Tibial artery (tissue), 4 donors: ENCODE measurements at regions not wholly inside any gene's neighbourhood (a gene's known extent, or its start where the extent isn't known, plus 50 kb on each side); places are given as distances from the start of the nearest gene placed in this dataset.

Source experiments
- DNase-seq, 2 donors: peaks; one replicate each; pipeline ENCODE4 v3.0.0-alpha.2; 2019
- H3K27ac ChIP-seq, 2 donors: fragments of 200-600 bp; sonication (generic) in 1 of 2; 1 replicate in 1 of 2; 2 replicates in 1 of 2; pipeline ENCODE4 v1.5.1; 2018 to 2019; ENCODE audit warnings: mild to moderate bottlenecking in 1 of 2
- H3K27me3 ChIP-seq, 2 donors: fragments of 200-600 bp; sonication (generic) in 1 of 2; one replicate each; pipeline versions ENCODE4 v1.5.1 to v1.6.0; 2016 to 2019
- H3K36me3 ChIP-seq, 3 donors: fragments of 200-600 bp; sonication (generic) in 2 of 3; one replicate each; pipeline ENCODE4 v1.5.1; 2016 to 2019; ENCODE audit warnings: mild to moderate bottlenecking in 2 of 3
- H3K4me1 ChIP-seq, 4 donors: fragments of 200-600 bp; sonication (generic) in 2 of 4; 1 replicate in 3 of 4; 2 replicates in 1 of 4; pipeline ENCODE4 v1.5.1; 2016 to 2019
- H3K4me3 ChIP-seq, 2 donors: fragments of 200-600 bp; sonication (generic) in 1 of 2; 1 replicate in 1 of 2; 2 replicates in 1 of 2; pipeline ENCODE4 v1.5.1; 2018 to 2019; ENCODE audit warnings: mild to moderate bottlenecking in 2 of 2
- H3K9me3 ChIP-seq, 3 donors: fragments of 200-600 bp; sonication (generic) in 1 of 3; one replicate each; pipeline ENCODE4 v1.5.1; 2016 to 2019
- CTCF ChIP-seq, 2 experiments: fragments of 200-600 bp in 1 of 2; fragments of 450-650 bp in 1 of 2; IDR thresholded peaks; one replicate each; pipeline ENCODE4 v1.5.1; 2017 to 2019; ENCODE audit warnings: antibody characterized with exemption in 2 of 2, mild to moderate bottlenecking in 1 of 2, moderate library complexity in 1 of 2
- intact Hi-C: fragments of 100-400 bp; cut with DNase I; formaldehyde crosslinking; loops from one replicate; pipeline ENCODE4 v1.15.0; 2023; ENCODE audit warnings: low total_unique reads

- no peaks in the 10 kb centered on the region for H3K9me3 ChIP-seq
- DNase-seq: no peak
- TF ChIP-seq CTCF (IDR thresholded peaks at IDR 0.05): no peak
- H3K4me3 ChIP-seq: no peak overlapping the region
- H3K4me1 ChIP-seq: no peaks in the 10 kb centered on the region
- no peaks in the 10 kb centered on the region for H3K27me3 ChIP-seq
- intact Hi-C loops: no loop called here
- no peaks in the 10 kb centered on the region for H3K36me3 ChIP-seq
- no peak overlapping the region for H3K27ac ChIP-seq
These were observed 508.7 kb upstream of the FAM98A start for GRCh38 chr2:34107811-34108210.

- intact Hi-C loops: no loop called here
- no peak for DNase-seq
- H3K27ac ChIP-seq: no peak overlapping the region
- H3K9me3 ChIP-seq: no peaks in the 10 kb centered on the region
- H3K4me3 ChIP-seq: no peak overlapping the region
- TF ChIP-seq CTCF (IDR thresholded peaks at IDR 0.05): no peak
- no peaks in the 10 kb centered on the region for H3K4me1 ChIP-seq
- H3K36me3 ChIP-seq: no peaks in the 10 kb centered on the region
- H3K27me3 ChIP-seq: no peaks in the 10 kb centered on the region
These were observed 506.1 kb upstream of the FAM98A start for GRCh38 chr2:34105006-34105767.

- no peaks in the 10 kb centered on the region for H3K9me3 ChIP-seq
- H3K27ac ChIP-seq: no peak overlapping the region
- intact Hi-C loops: no loop called here
- no peaks in the 10 kb centered on the region for H3K4me1 ChIP-seq
- H3K36me3 ChIP-seq: no peaks in the 10 kb centered on the region
- no peaks in the 10 kb centered on the region for H3K27me3 ChIP-seq
- DNase-seq: no peak
- TF ChIP-seq CTCF (IDR thresholded peaks at IDR 0.05): no peak
- H3K4me3 ChIP-seq: no peak overlapping the region
These were observed 505.5 kb upstream of the FAM98A start for GRCh38 chr2:34104601-34105000.

- intact Hi-C loops: no loop called here
- no peak overlapping the region for H3K27ac ChIP-seq
- H3K9me3 ChIP-seq: no peaks in the 10 kb centered on the region
- H3K4me3 ChIP-seq: no peak overlapping the region
- H3K4me1 ChIP-seq: no peaks in the 10 kb centered on the region
- H3K27me3 ChIP-seq: no peaks in the 10 kb centered on the region
- H3K36me3 ChIP-seq: no peaks in the 10 kb centered on the region
- TF ChIP-seq CTCF (IDR thresholded peaks at IDR 0.05): no peak
- no peak for DNase-seq
These were observed 504.3 kb upstream of the FAM98A start for GRCh38 chr2:34103437-34103836.

- intact Hi-C loops: no loop called here
- no peaks in the 10 kb centered on the region for H3K9me3 ChIP-seq
- no peaks in the 10 kb centered on the region for H3K36me3 ChIP-seq
- H3K27me3 ChIP-seq: no peaks in the 10 kb centered on the region
- no peak overlapping the region for H3K27ac ChIP-seq
- DNase-seq: no peak
- no peaks in the 10 kb centered on the region for H3K4me1 ChIP-seq
- H3K4me3 ChIP-seq: no peak overlapping the region
- TF ChIP-seq CTCF (IDR thresholded peaks at IDR 0.05): no peak
These were observed 503.2 kb upstream of the FAM98A start for GRCh38 chr2:34102339-34102738.

GRCh38 chr2:34099377-34099776 is 500.3 kb upstream of the FAM98A start:
- intact Hi-C loops: no loop called here
- Histone ChIP-seq H3K36me3 (no peaks in the 10 kb centered on the region), H3K4me3 (no peak overlapping the region), H3K4me1 (no peaks in the 10 kb centered on the region), H3K27ac (no peak overlapping the region), H3K27me3 (no peaks in the 10 kb centered on the region), H3K9me3 (no peaks in the 10 kb centered on the region)
- TF ChIP-seq CTCF (IDR thresholded peaks at IDR 0.05): no peak
- DNase-seq: no peak
